ENCODE measurements at regions not wholly inside any gene's neighbourhood (a gene's known extent, or its start where the extent isn't known, plus 50 kb on each side); places are given as distances from the start of the nearest gene placed in this dataset.

DNA sequence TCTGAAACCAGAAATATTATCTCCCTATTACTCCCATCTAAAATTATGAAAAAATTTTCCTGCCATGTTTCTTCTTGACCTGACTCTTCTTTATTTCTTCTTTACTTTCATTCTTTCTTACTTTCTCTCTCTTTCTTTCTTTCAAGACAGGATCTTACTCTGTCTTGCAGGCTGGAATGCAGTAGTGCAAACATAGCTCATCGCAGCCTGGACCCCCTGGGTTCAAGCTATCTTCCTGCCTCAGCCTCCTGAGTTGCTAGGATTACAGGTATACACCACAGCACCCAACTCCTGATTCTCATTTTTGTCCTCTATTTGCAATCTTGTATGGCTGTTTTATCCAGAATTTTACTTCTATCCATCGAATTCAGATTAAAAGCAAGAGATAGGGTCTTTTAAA, 631.1 kb downstream of the TBC1D4 start:
- H2AFZ ChIP-seq (ENCODE audit: low read depth, low read length, severe bottlenecking): no peak overlapping the region

DNA sequence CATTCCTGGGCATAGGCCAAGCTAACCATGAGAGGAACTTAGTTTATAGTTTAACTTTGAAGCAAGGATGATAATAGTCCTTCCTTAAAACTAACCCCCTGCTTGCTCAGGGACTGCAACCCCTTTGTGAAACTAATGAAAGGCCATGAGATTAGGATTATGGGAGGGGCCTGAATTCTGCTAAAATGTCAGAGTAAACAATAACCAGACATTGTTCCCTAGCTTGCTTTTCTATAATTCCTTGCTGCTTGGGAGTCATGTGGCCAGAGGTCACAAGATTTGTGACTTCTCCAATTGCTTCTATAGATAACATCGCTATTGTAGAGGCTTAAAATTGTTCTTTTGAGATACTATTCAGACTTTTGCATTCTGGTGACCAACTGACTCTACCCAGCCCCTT, 634.0 kb downstream of the TBC1D4 start:
- Histone ChIP-seq H3K27ac (ENCODE audit: low read depth, low read length) (no peak overlapping the region), H4K20me1 (ENCODE audit: low read depth, low read length) (no peaks in the 10 kb centered on the region), H3K9ac (ENCODE audit: low read length) (no peak overlapping the region), H3K9me3 (ENCODE audit: insufficient read depth, low read length) (no peaks in the 10 kb centered on the region), H2AFZ (ENCODE audit: low read depth, low read length, severe bottlenecking) (no peak overlapping the region), H3K27me3 (ENCODE audit: low read length) (no peaks in the 10 kb centered on the region), H3K4me3 (ENCODE audit: insufficient read depth, low read length, poor library complexity, severe bottlenecking) (no peak overlapping the region), H3K36me3 (ENCODE audit: low read length) (no peaks in the 10 kb centered on the region), H3K4me2 (ENCODE audit: low read depth, low read length, poor library complexity, severe bottlenecking) (no peak overlapping the region), H3K9me2 (replicated peaks; ENCODE audit: insufficient read depth, low read length) (no peaks in the 10 kb centered on the region), H3K79me2 (ENCODE audit: insufficient read depth, low read length) (no peaks in the 10 kb centered on the region), H3F3A (ENCODE audit: insufficient read depth) (no peaks in the 10 kb centered on the region)
- TF ChIP-seq, protein P1, sequence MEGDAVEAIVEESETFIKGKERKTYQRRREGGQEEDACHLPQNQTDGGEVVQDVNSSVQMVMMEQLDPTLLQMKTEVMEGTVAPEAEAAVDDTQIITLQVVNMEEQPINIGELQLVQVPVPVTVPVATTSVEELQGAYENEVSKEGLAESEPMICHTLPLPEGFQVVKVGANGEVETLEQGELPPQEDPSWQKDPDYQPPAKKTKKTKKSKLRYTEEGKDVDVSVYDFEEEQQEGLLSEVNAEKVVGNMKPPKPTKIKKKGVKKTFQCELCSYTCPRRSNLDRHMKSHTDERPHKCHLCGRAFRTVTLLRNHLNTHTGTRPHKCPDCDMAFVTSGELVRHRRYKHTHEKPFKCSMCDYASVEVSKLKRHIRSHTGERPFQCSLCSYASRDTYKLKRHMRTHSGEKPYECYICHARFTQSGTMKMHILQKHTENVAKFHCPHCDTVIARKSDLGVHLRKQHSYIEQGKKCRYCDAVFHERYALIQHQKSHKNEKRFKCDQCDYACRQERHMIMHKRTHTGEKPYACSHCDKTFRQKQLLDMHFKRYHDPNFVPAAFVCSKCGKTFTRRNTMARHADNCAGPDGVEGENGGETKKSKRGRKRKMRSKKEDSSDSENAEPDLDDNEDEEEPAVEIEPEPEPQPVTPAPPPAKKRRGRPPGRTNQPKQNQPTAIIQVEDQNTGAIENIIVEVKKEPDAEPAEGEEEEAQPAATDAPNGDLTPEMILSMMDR (IDR thresholded peaks at IDR 0.05; ENCODE audit: insufficient read depth, low read length, poor library complexity, severe bottlenecking): no peak
- no peak for TF ChIP-seq EZH2phosphoT487 (conservative IDR thresholded peaks at IDR 0.05; ENCODE audit: low read length)

More for the DNA sequence above, 631.1 kb downstream of the TBC1D4 start:
- Histone ChIP-seq H3F3A (ENCODE audit: insufficient read depth) (no peaks in the 10 kb centered on the region), H3K27ac (ENCODE audit: low read depth, low read length) (no peak overlapping the region), H3K9me3 (ENCODE audit: insufficient read depth, low read length) (no peaks in the 10 kb centered on the region), H3K79me2 (ENCODE audit: insufficient read depth, low read length) (no peaks in the 10 kb centered on the region), H3K9ac (ENCODE audit: low read length) (no peak overlapping the region), H4K20me1 (ENCODE audit: low read depth, low read length) (no peaks in the 10 kb centered on the region), H3K27me3 (ENCODE audit: low read length) (no peaks in the 10 kb centered on the region), H3K4me2 (ENCODE audit: low read depth, low read length, poor library complexity, severe bottlenecking) (no peak overlapping the region), H3K9me2 (replicated peaks; ENCODE audit: insufficient read depth, low read length) (no peaks in the 10 kb centered on the region), H3K4me3 (ENCODE audit: insufficient read depth, low read length, poor library complexity, severe bottlenecking) (no peak overlapping the region), H3K36me3 (ENCODE audit: low read length) (no peaks in the 10 kb centered on the region)
- TF ChIP-seq, protein P1 (IDR thresholded peaks at IDR 0.05; ENCODE audit: insufficient read depth, low read length, poor library complexity, severe bottlenecking): no peak
- no peak for TF ChIP-seq EZH2phosphoT487 (conservative IDR thresholded peaks at IDR 0.05; ENCODE audit: low read length)

DNA sequence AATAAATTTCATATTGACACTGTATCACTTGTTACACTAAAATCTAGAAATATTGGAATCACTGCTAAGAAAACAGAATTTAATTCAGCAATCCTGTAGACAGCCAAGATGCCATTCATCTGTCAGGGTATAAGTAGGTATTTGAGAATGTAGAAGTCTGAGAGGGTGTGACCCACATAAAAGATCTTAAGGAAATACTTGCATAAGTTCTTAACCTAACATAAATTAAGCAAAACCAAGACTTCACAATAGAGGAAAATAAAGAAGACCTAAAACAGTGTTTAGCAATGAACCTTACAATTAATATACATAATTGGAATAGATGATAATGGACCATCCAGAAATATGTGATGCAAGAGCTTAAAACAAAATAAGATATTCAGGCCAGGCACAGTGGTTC, 636.2 kb downstream of the TBC1D4 start:
- no peaks in the 10 kb centered on the region for H3K36me3 ChIP-seq (ENCODE audit: low read length)
- no peaks in the 10 kb centered on the region for H3F3A ChIP-seq (ENCODE audit: insufficient read depth)
- TF ChIP-seq, protein P1 (IDR thresholded peaks at IDR 0.05; ENCODE audit: insufficient read depth, low read length, poor library complexity, severe bottlenecking): no peak
- TF ChIP-seq EZH2phosphoT487 (conservative IDR thresholded peaks at IDR 0.05; ENCODE audit: low read length): no peak
- H3K79me2 ChIP-seq (ENCODE audit: insufficient read depth, low read length): no peaks in the 10 kb centered on the region
- H3K9ac ChIP-seq (ENCODE audit: low read length): no peak overlapping the region
- H3K4me3 ChIP-seq (ENCODE audit: insufficient read depth, low read length, poor library complexity, severe bottlenecking): no peak overlapping the region
- no peak overlapping the region for H3K4me2 ChIP-seq (ENCODE audit: low read depth, low read length, poor library complexity, severe bottlenecking)
- no peaks in the 10 kb centered on the region for H4K20me1 ChIP-seq (ENCODE audit: low read depth, low read length)
- H2AFZ ChIP-seq (ENCODE audit: low read depth, low read length, severe bottlenecking): no peak overlapping the region
- H3K9me2 ChIP-seq (replicated peaks; ENCODE audit: insufficient read depth, low read length): no peaks in the 10 kb centered on the region
- no peak overlapping the region for H3K27ac ChIP-seq (ENCODE audit: low read depth, low read length)
- no peaks in the 10 kb centered on the region for H3K9me3 ChIP-seq (ENCODE audit: insufficient read depth, low read length)
- no peaks in the 10 kb centered on the region for H3K27me3 ChIP-seq (ENCODE audit: low read length)

All from SU-DHL-6 (cell line).